A549 (cell line): ENCODE measurements at regions not wholly inside any gene's neighbourhood (a gene's known extent, or its start where the extent isn't known, plus 50 kb on each side); places are given as distances from the start of the nearest gene placed in this dataset.

Source experiments
- ATAC-seq, 2 experiments: fragments of 200-7000 bp in 1 of 2; fragments of >200 bp in 1 of 2; cut with Nextera tagmentation in 1 of 2; cut with Tn5 transposase in 1 of 2; 3 replicates each; pipeline versions ENCODE4 v1.8.0 to v1.9.1; 2018 to 2020; ENCODE audit warnings: mild to moderate bottlenecking in 1 of 2, moderate library complexity in 1 of 2
- CTCF ChIA-PET: fragments of 300-600 bp; sonication (Branson Sonifier 250); formaldehyde crosslinking; extraction: SDS; loops from one replicate; lab custom pipeline; 2021; ENCODE audit warnings: antibody characterized with exemption, inconsistent platforms; lab: Yijun Ruan, JAX
- POLR2A ChIA-PET: fragments of 350-600 bp; formaldehyde crosslinking; extraction: SDS; loops from one replicate; lab custom pipeline; 2021; ENCODE audit warnings: antibody characterized with exemption, inconsistent platforms; lab: Yijun Ruan, JAX
- DNase-seq, 2 experiments: peaks; one replicate each; pipeline versions ENCODE4 v3.0.0 to v3.0.0-alpha.2; 2011 to 2016; ENCODE audit warnings: low read depth in 1 of 2, low spot score in 1 of 2
- FAIRE-seq: peaks from 2 replicates; lab custom pipeline; 2011; peaks lifted over from hg19 to GRCh38; lab: Jason Lieb, UNC
- H3K27ac ChIP-seq, 2 experiments: fragments of >200 bp; sonication (Bioruptor Twin); formaldehyde crosslinking; 3 replicates each; pipeline ENCODE4 v1.5.1; 2016 to 2017
- H3K4me1 ChIP-seq: fragments of >200 bp; sonication (Bioruptor Twin); formaldehyde crosslinking; 3 replicates; pipeline ENCODE4 v1.6.1; 2016
- H3K4me2 ChIP-seq: fragments of >200 bp; sonication (Bioruptor Twin); formaldehyde crosslinking; 3 replicates; pipeline ENCODE4 v1.6.1; 2016
- H3K4me3 ChIP-seq: fragments of >200 bp; sonication (Bioruptor Twin); formaldehyde crosslinking; 3 replicates; pipeline ENCODE4 v1.5.1; 2016
- H3K9me3 ChIP-seq: fragments of >200 bp; sonication (Bioruptor Twin); formaldehyde crosslinking; 3 replicates; pipeline ENCODE4 v1.6.1; 2016
- BCL3 ChIP-seq: fragments of >200 bp; sonication (Bioruptor Twin); formaldehyde crosslinking; IDR thresholded peaks from 3 replicates; pipeline ENCODE4 v1.6.1; 2016
- CBX2 ChIP-seq: fragments of 200-600 bp; sonication (generic); IDR thresholded peaks from 2 replicates; pipeline ENCODE4 v1.6.1; 2016; ENCODE audit warnings: low read depth, mild to moderate bottlenecking, borderline replicate concordance
- CBX8 ChIP-seq: fragments of 200-600 bp; sonication (generic); IDR thresholded peaks from 2 replicates; pipeline ENCODE4 v1.6.1; 2016
- CEBPB ChIP-seq, 2 experiments: fragments of >200 bp in 1 of 2; sonication (Bioruptor Twin) in 1 of 2; formaldehyde crosslinking in 1 of 2; IDR thresholded peaks; 2 replicates each; pipeline ENCODE4 v1.6.1; 2012 to 2016
- CHD2 ChIP-seq: fragments of 150-350 bp; IDR thresholded peaks from 2 replicates; pipeline ENCODE4 v1.6.1; 2014; ENCODE audit warnings: low read length; ENCODE audit not compliant: partially characterized antibody
- CHD4 ChIP-seq: fragments of 200-600 bp; sonication (generic); IDR thresholded peaks from 2 replicates; pipeline ENCODE4 v1.6.1; 2016; ENCODE audit warnings: antibody characterized with exemption, mild to moderate bottlenecking, borderline replicate concordance
- CTCF ChIP-seq: fragments of >200 bp; sonication (Bioruptor Twin); formaldehyde crosslinking; IDR thresholded peaks from 3 replicates; pipeline ENCODE4 v1.5.1; 2016
- E2F6 ChIP-seq: IDR thresholded peaks from 2 replicates; pipeline ENCODE4 v1.6.1; 2012; ENCODE audit warnings: low read depth, borderline replicate concordance
- EHMT2 ChIP-seq: fragments of 200-600 bp; sonication (generic); IDR thresholded peaks from 2 replicates; pipeline ENCODE4 v1.6.1; 2016; ENCODE audit warnings: antibody characterized with exemption, low read depth, mild to moderate bottlenecking, moderate library complexity
- EP300 ChIP-seq, 2 experiments: fragments of >200 bp; sonication (Bioruptor Twin); formaldehyde crosslinking; IDR thresholded peaks; 2 replicates in 1 of 2; 3 replicates in 1 of 2; pipeline ENCODE4 v1.6.1; 2016 to 2017
- FOSB ChIP-seq: fragments of 250-450 bp; sonication (Bioruptor Pico); IDR thresholded peaks from 2 replicates; pipeline ENCODE4 v1.5.0; 2020; ENCODE audit warnings: mild to moderate bottlenecking, moderate library complexity
- FOSL2 ChIP-seq, 2 experiments: fragments of 450-650 bp in 1 of 2; fragments of >200 bp in 1 of 2; sonication (Bioruptor Twin) in 1 of 2; formaldehyde crosslinking; IDR thresholded peaks; 2 replicates each; pipeline versions ENCODE4 v1.5.0 to v1.6.1; 2016 to 2020; ENCODE audit warnings: mild to moderate bottlenecking in 1 of 2, moderate library complexity in 1 of 2
- FOXS1 ChIP-seq: fragments of 250-450 bp; sonication (Bioruptor Pico); IDR thresholded peaks from 2 replicates; pipeline ENCODE4 v1.5.0; 2020; ENCODE audit warnings: mild to moderate bottlenecking, moderate library complexity
- HDAC2 ChIP-seq: fragments of 200-600 bp; sonication (generic); IDR thresholded peaks from 2 replicates; pipeline ENCODE4 v1.6.1; 2016
- HOXA7 ChIP-seq: fragments of 250-450 bp; sonication (Bioruptor Pico); IDR thresholded peaks from 2 replicates; pipeline ENCODE4 v1.5.0; 2020; ENCODE audit warnings: mild to moderate bottlenecking, moderate library complexity
- HOXB13 ChIP-seq: fragments of 250-450 bp; sonication (Bioruptor Pico); IDR thresholded peaks from 2 replicates; pipeline ENCODE4 v1.5.0; 2020; ENCODE audit warnings: low read depth, mild to moderate bottlenecking, moderate library complexity
- HOXB5 ChIP-seq: fragments of 250-450 bp; sonication (Bioruptor Pico); IDR thresholded peaks from 2 replicates; pipeline ENCODE4 v1.5.0; 2020; ENCODE audit warnings: mild to moderate bottlenecking, moderate library complexity
- JUN ChIP-seq, 2 experiments: fragments of >200 bp; sonication (Bioruptor Twin); formaldehyde crosslinking; IDR thresholded peaks; 2 replicates in 1 of 2; 3 replicates in 1 of 2; pipeline ENCODE4 v1.6.1; 2016 to 2017
- JUNB ChIP-seq: fragments of >200 bp; sonication (Bioruptor Twin); formaldehyde crosslinking; IDR thresholded peaks from 2 replicates; pipeline ENCODE4 v1.6.1; 2016
- KDM5A ChIP-seq: fragments of 200-600 bp; sonication (generic); IDR thresholded peaks from 2 replicates; pipeline ENCODE4 v1.6.1; 2016; ENCODE audit warnings: antibody characterized with exemption, mild to moderate bottlenecking
- MAX ChIP-seq: IDR thresholded peaks from 2 replicates; pipeline ENCODE4 v1.6.1; 2012
- MAZ ChIP-seq: fragments of 150-350 bp; IDR thresholded peaks from 2 replicates; pipeline ENCODE4 v1.6.1; 2014; ENCODE audit warnings: antibody characterized with exemption, low read depth, low read length, borderline replicate concordance
- POLR2A ChIP-seq: IDR thresholded peaks from 2 replicates; pipeline ENCODE4 v1.6.1; 2012; ENCODE audit warnings: mild to moderate bottlenecking, low read length
- POLR2AphosphoS2 ChIP-seq: conservative IDR thresholded peaks from 2 replicates; pipeline ENCODE4 v1.6.1; 2012; ENCODE audit warnings: low read length, improper control_type of control experiment, inconsistent platforms
- RCOR1 ChIP-seq: fragments of 150-350 bp; IDR thresholded peaks from 2 replicates; pipeline ENCODE4 v1.6.1; 2014; ENCODE audit warnings: antibody characterized with exemption, low read length, low read depth
- RNF2 ChIP-seq: fragments of 200-600 bp; sonication (generic); IDR thresholded peaks from 2 replicates; pipeline ENCODE4 v1.6.1; 2016; ENCODE audit warnings: low read depth, mild to moderate bottlenecking, antibody characterized with exemption, moderate library complexity, borderline replicate concordance
- SMC3 ChIP-seq: fragments of >200 bp; sonication (Bioruptor Twin); formaldehyde crosslinking; IDR thresholded peaks from 3 replicates; pipeline ENCODE4 v1.6.1; 2018; ENCODE audit warnings: inconsistent platforms
- SREBF2 ChIP-seq: fragments of 450-650 bp; IDR thresholded peaks from 2 replicates; pipeline ENCODE4 v1.6.1; 2014; ENCODE audit warnings: mild to moderate bottlenecking, moderate library complexity
- TFCP2L1 ChIP-seq: fragments of 250-450 bp; sonication (Bioruptor Pico); IDR thresholded peaks from 2 replicates; pipeline ENCODE4 v1.5.0; 2021; ENCODE audit warnings: mild to moderate bottlenecking
- ZFP36 ChIP-seq: fragments of 450-650 bp; IDR thresholded peaks from 2 replicates; pipeline ENCODE4 v1.6.1; 2014; ENCODE audit warnings: borderline replicate concordance; ENCODE audit not compliant: partially characterized antibody
- ZSCAN20 ChIP-seq: fragments of 250-450 bp; sonication (Bioruptor Pico); IDR thresholded peaks from 2 replicates; pipeline ENCODE4 v1.8.0; 2022; ENCODE audit warnings: mild to moderate bottlenecking, moderate library complexity
- WGBS: methylation state at CpG from one replicate; pipeline ENCODE4 v1.1.6; 2017; ENCODE audit errors: missing lambda C conversion rate; 5-methylcytosine and 5-hydroxymethylcytosine counted together

- ChIA-PET POLR2A (no interaction called here), CTCF (no interaction called here)
- no peaks in the 10 kb centered on the region for H3K9me3 ChIP-seq
- no peaks in the 10 kb centered on the region for H3K4me1 ChIP-seq
- WGBS = 40% methylated on average over 3 of the region's 3 CpGs
- FAIRE-seq = no peak
- H3K4me3 ChIP-seq = no peak overlapping the region
- no peak for DNase-seq
- ATAC-seq = no peak
- no peak overlapping the region for H3K4me2 ChIP-seq
- TF ChIP-seq JUNB (no peak), FOSB (CRISPR knock-in tag) (no peak), CBX8 (no peak), RNF2 (no peak), CTCF (no peak), EP300 (IDR thresholded peaks at IDR 0.05) (no peak), RCOR1 (no peak), KDM5A (no peak)
- TF ChIP-seq, all 56 proteins: peak for 0
- no peak overlapping the region for H3K27ac ChIP-seq
These were observed 444.1 kb upstream of the SMIM21 start for GRCh38 chr18:75871596-75871995.

GRCh38 chr18:75869162-75869561 lies 441.7 kb upstream of the SMIM21 start:
- POLR2A ChIA-PET = no interaction called here
- ATAC-seq (no peak), FAIRE-seq (no peak), DNase-seq (no peak)
- Histone ChIP-seq H3K9me3 (no peaks in the 10 kb centered on the region), H3K27ac (no peak overlapping the region), H3K4me3 (no peak overlapping the region), H3K4me2 (no peak overlapping the region), H3K4me1 (no peaks in the 10 kb centered on the region)
- no peak for TF ChIP-seq ZSCAN20 (CRISPR knock-in tag)
- TF ChIP-seq JUN (IDR thresholded peaks at IDR 0.05) = no peak
- TF ChIP-seq EHMT2 = no peak
- no peak for TF ChIP-seq CEBPB (IDR thresholded peaks at IDR 0.05)
- no peak for TF ChIP-seq HOXB13 (CRISPR knock-in tag)
- no peak for TF ChIP-seq FOSB (CRISPR knock-in tag)
- TF ChIP-seq HOXA7 (CRISPR knock-in tag) = no peak
- TF ChIP-seq BCL3 = no peak
- TF ChIP-seq SREBF2 = no peak
- no peak for TF ChIP-seq JUNB
- no peak for TF ChIP-seq E2F6
- no peak for TF ChIP-seq FOSL2 (IDR thresholded peaks at IDR 0.05)
- no peak for TF ChIP-seq FOSL2 (CRISPR knock-in tag; IDR thresholded peaks at IDR 0.05)
- no peak for TF ChIP-seq TFCP2L1 (CRISPR knock-in tag)
- no peak for TF ChIP-seq MAZ
- TF ChIP-seq MAX = no peak
- no peak for TF ChIP-seq CHD4
- CTCF ChIA-PET = no interaction called here
- WGBS = 0% methylated on average over 1 of the region's 1 CpG

GRCh38 chr18:75868031-75868430 lies 440.5 kb upstream of the SMIM21 start:
- ATAC-seq (no peak), FAIRE-seq (no peak), DNase-seq (no peak)
- Histone ChIP-seq H3K4me3 (no peak overlapping the region), H3K4me2 (no peak overlapping the region), H3K9me3 (no peaks in the 10 kb centered on the region), H3K27ac (no peak overlapping the region), H3K4me1 (no peaks in the 10 kb centered on the region)
- ChIA-PET CTCF (no interaction called here), POLR2A (no interaction called here)
- WGBS = 56% methylated on average over 9 of the region's 9 CpGs
- TF ChIP-seq E2F6 = no peak
- no peak for TF ChIP-seq CHD4
- TF ChIP-seq FOSB (CRISPR knock-in tag) = no peak
- no peak for TF ChIP-seq CTCF
- no peak for TF ChIP-seq HOXB5
- no peak for TF ChIP-seq POLR2A
- TF ChIP-seq HDAC2 = no peak
- no peak for TF ChIP-seq POLR2AphosphoS2
- no peak for TF ChIP-seq ZFP36
- TF ChIP-seq CBX8 = no peak
- no peak for TF ChIP-seq SMC3
- no peak for TF ChIP-seq CHD2
- no peak for TF ChIP-seq FOXS1 (CRISPR knock-in tag)
- no peak for TF ChIP-seq CBX2
- TF ChIP-seq RNF2 = no peak
